HG02678 (cell line): ENCODE measurements at regions not wholly inside any gene's neighbourhood (a gene's known extent, or its start where the extent isn't known, plus 50 kb on each side); places are given as distances from the start of the nearest gene placed in this dataset.
"Not testable (repeated sequence)": the region's sequence is repeated elsewhere in the genome, so short reads cannot be mapped to it uniquely, and the experiment has no call there.

Source experiments
- ATAC-seq: cut with Tn5 transposase; IDR thresholded peaks from one replicate; pipeline ENCODE4 v1.9.1; 2021; ENCODE audit warnings: mild to moderate bottlenecking, moderate library complexity; ENCODE audit not compliant: unreplicated experiment

GRCh38 chr9:94183240-94183999 is 75.7 kb upstream of the ZNF169 start:
- no peak for ATAC-seq

- no peak for ATAC-seq
These were observed 70.9 kb upstream of the ZNF169 start for GRCh38 chr9:94188246-94188645.

- ATAC-seq: not testable (repeated sequence)
These were observed 67.4 kb upstream of the ZNF169 start for GRCh38 chr9:94191706-94192105.

- no peak for ATAC-seq
These were observed 60.7 kb upstream of the ZNF169 start for GRCh38 chr9:94198414-94198813.

- no peak for ATAC-seq
These were observed 59.3 kb upstream of the ZNF169 start for GRCh38 chr9:94199776-94200175.

GRCh38 chr9:94204174-94204573 is 54.9 kb upstream of the ZNF169 start:
- no peak for ATAC-seq

- ATAC-seq: no peak
These were observed 51.3 kb upstream of the ZNF169 start for GRCh38 chr9:94207781-94208180.
